Transverse colon (tissue), 4 donors: ENCODE measurements at regions not wholly inside any gene's neighbourhood (a gene's known extent, or its start where the extent isn't known, plus 50 kb on each side); places are given as distances from the start of the nearest gene placed in this dataset.

Experiments
- EP300 ChIP-seq: sonication (generic); formaldehyde crosslinking; IDR thresholded peaks from one replicate; pipeline ENCODE4 v1.6.1; 2017; ENCODE audit warnings: antibody characterized with exemption, low read depth
- POLR2A ChIP-seq: fragments of 450-650 bp; IDR thresholded peaks from one replicate; pipeline ENCODE4 v1.6.1; 2016; ENCODE audit warnings: antibody characterized with exemption, mild to moderate bottlenecking, moderate library complexity
- POLR2AphosphoS5 ChIP-seq, 3 donors: sonication (generic); formaldehyde crosslinking; IDR thresholded peaks; one replicate each; pipeline ENCODE4 v1.6.1; 2016; ENCODE audit warnings: antibody characterized with exemption in 3 of 3
- TF ChIP-seq, protein P1 (sequence below), 5 experiments: fragments of 200-600 bp in 3 of 5; fragments of 450-650 bp in 2 of 5; sonication (generic) in 3 of 5; IDR thresholded peaks; 1 replicate in 2 of 5; 2 replicates in 3 of 5; pipeline ENCODE4 v1.5.1; 2016 to 2017; ENCODE audit warnings: antibody characterized with exemption in 5 of 5, inconsistent platforms in 3 of 5, mild to moderate bottlenecking in 2 of 5, moderate library complexity in 1 of 5

DNA sequence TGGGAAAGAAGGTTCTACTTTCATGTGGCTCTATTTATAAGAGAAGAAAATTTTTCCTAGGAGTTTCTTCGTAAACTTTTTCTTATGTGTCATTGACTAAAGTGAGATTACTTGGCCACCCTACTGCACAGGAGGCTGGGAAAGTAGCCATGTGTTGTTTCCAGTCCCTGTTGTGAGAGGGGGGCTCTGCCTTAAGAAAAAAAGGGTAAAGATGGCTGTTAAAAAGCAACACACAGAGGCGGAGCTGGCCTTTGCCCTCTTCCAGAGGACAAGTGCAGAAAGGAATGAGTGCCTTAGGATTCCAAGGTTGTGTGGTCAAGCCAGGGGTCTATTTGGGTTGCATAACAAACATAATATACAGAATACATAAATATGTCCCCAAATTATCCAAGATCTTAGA, 230.0 kb upstream of the CXCR4 start:
- TF ChIP-seq, protein P1, sequence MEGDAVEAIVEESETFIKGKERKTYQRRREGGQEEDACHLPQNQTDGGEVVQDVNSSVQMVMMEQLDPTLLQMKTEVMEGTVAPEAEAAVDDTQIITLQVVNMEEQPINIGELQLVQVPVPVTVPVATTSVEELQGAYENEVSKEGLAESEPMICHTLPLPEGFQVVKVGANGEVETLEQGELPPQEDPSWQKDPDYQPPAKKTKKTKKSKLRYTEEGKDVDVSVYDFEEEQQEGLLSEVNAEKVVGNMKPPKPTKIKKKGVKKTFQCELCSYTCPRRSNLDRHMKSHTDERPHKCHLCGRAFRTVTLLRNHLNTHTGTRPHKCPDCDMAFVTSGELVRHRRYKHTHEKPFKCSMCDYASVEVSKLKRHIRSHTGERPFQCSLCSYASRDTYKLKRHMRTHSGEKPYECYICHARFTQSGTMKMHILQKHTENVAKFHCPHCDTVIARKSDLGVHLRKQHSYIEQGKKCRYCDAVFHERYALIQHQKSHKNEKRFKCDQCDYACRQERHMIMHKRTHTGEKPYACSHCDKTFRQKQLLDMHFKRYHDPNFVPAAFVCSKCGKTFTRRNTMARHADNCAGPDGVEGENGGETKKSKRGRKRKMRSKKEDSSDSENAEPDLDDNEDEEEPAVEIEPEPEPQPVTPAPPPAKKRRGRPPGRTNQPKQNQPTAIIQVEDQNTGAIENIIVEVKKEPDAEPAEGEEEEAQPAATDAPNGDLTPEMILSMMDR (IDR thresholded peaks at IDR 0.05): no peak
- no peak for TF ChIP-seq POLR2A
- no peak for TF ChIP-seq POLR2AphosphoS5 (IDR thresholded peaks at IDR 0.05)
- no peak for TF ChIP-seq EP300
